Thyroid gland (tissue), 4 donors: ENCODE measurements at regions not wholly inside any gene's neighbourhood (a gene's known extent, or its start where the extent isn't known, plus 50 kb on each side); places are given as distances from the start of the nearest gene placed in this dataset.

Experiments used
- POLR2A ChIP-seq, 2 donors: fragments of 450-650 bp; IDR thresholded peaks; one replicate each; pipeline ENCODE4 v1.6.1; 2017; ENCODE audit warnings: antibody characterized with exemption in 2 of 2, mild to moderate bottlenecking in 2 of 2, moderate library complexity in 1 of 2
- TF ChIP-seq, protein P1 (sequence below), 6 experiments: fragments of 200-600 bp in 3 of 6; fragments of 450-650 bp in 3 of 6; sonication (generic) in 3 of 6; IDR thresholded peaks; one replicate each; pipeline ENCODE4 v1.5.1; 2016 to 2019; ENCODE audit warnings: antibody characterized with exemption in 6 of 6, mild to moderate bottlenecking in 2 of 6, inconsistent platforms in 1 of 6, moderate library complexity in 1 of 6

DNA sequence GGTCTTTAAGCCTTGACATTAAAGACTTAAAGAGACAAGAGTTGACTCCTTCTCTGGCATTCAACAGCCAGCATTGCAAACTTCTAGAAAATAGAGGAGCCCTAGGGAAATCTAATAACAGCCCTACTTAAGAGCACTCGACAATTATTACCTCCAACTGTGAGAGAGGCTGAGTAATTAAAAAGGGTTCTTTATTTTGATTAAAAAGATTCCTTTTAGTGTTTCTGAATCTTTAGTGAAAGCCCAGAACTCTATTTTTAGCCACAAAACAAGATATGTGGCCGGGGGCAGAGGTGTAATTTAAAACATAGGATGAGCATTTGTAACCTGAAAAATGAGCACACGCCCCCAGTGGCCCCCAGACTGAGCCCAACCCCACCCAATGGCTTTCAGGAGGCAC is 222.3 kb downstream of the SMAD2 start:
- TF ChIP-seq, protein P1, sequence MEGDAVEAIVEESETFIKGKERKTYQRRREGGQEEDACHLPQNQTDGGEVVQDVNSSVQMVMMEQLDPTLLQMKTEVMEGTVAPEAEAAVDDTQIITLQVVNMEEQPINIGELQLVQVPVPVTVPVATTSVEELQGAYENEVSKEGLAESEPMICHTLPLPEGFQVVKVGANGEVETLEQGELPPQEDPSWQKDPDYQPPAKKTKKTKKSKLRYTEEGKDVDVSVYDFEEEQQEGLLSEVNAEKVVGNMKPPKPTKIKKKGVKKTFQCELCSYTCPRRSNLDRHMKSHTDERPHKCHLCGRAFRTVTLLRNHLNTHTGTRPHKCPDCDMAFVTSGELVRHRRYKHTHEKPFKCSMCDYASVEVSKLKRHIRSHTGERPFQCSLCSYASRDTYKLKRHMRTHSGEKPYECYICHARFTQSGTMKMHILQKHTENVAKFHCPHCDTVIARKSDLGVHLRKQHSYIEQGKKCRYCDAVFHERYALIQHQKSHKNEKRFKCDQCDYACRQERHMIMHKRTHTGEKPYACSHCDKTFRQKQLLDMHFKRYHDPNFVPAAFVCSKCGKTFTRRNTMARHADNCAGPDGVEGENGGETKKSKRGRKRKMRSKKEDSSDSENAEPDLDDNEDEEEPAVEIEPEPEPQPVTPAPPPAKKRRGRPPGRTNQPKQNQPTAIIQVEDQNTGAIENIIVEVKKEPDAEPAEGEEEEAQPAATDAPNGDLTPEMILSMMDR (IDR thresholded peaks at IDR 0.05) = no peak
- TF ChIP-seq POLR2A (IDR thresholded peaks at IDR 0.05) = no peak
